HCT116 (cell line): ENCODE measurements at regions not wholly inside any gene's neighbourhood (a gene's known extent, or its start where the extent isn't known, plus 50 kb on each side); places are given as distances from the start of the nearest gene placed in this dataset.

Source experiments
- ATAC-seq: fragments of 200-7000 bp; cut with Tn5 transposase; 2 replicates; pipeline ENCODE4 v1.9.1; 2020; ENCODE audit warnings: mild to moderate bottlenecking, moderate library complexity
- BruUV-seq: library from RNA; stranded (reverse); fragments of 400-500 nt; replicated peaks from 2 replicates; lab custom pipeline; 2021; lab: Mats Ljungman, UMichigan
- CTCF ChIA-PET: fragments of 300-600 bp; sonication (Branson Sonifier 250); formaldehyde crosslinking; loops from one replicate; lab custom pipeline; 2021; ENCODE audit warnings: antibody characterized with exemption; lab: Charles Lee
- POLR2A ChIA-PET: fragments of 300-600, 350-600 bp; sonication (Branson Sonifier 250); formaldehyde crosslinking; loops from one replicate; lab custom pipeline; 2021; ENCODE audit warnings: antibody characterized with exemption; lab: Charles Lee
- RAD21 ChIA-PET, 2 experiments: fragments of 300-600 bp; sonication (Branson Sonifier 250); formaldehyde crosslinking; loops; one replicate each; lab custom pipeline; 2023; ENCODE audit warnings: low total read pairs in 2 of 2; ENCODE audit not compliant: uncharacterized antibody in 2 of 2, unreplicated experiment in 2 of 2, low non-redundant PET in 1 of 2; lab: Charles Lee
- DNase-seq: peaks from one replicate; pipeline ENCODE4 v3.0.0-alpha.2; 2010; ENCODE audit warnings: low read depth, low spot score
- H2AFZ ChIP-seq: fragments of 200-600 bp; shearing (Covaris generic), sonication (generic); 2 replicates; pipeline ENCODE4 v1.6.1; 2017; ENCODE audit warnings: low read depth, mixed run types, mixed read lengths, antibody characterized with exemption, low read length; ENCODE audit not compliant: poor library complexity, severe bottlenecking
- H3K27ac ChIP-seq: 2 replicates; pipeline ENCODE4 v1.5.1; 2012; ENCODE audit warnings: low read depth, low read length
- H3K27me3 ChIP-seq: fragments of 200-600 bp; sonication (generic); 2 replicates; pipeline ENCODE4 v1.6.1; 2016; ENCODE audit warnings: mixed run types, low read length, mixed read lengths; ENCODE audit not compliant: insufficient read depth
- H3K36me3 ChIP-seq, 2 experiments: fragments of 200-500 bp in 1 of 2; fragments of 200-600 bp in 1 of 2; sonication (Bioruptor generic) in 1 of 2; sonication (generic) in 1 of 2; 2 replicates each; pipeline versions ENCODE4 v1.5.1 to v1.6.1; 2014 to 2016; ENCODE audit warnings: low read length in 2 of 2, inconsistent platforms in 1 of 2, mixed read lengths in 1 of 2, mixed run types in 1 of 2; ENCODE audit not compliant: insufficient read depth in 2 of 2, control insufficient read depth in 1 of 2
- H3K4me1 ChIP-seq, 2 experiments: fragments of 200-600 bp in 1 of 2; sonication (generic) in 1 of 2; 2 replicates each; pipeline versions ENCODE4 v1.5.1 to v1.6.1; 2012 to 2017; ENCODE audit warnings: low read length in 2 of 2, inconsistent platforms in 1 of 2, mild to moderate bottlenecking in 1 of 2, mixed read lengths in 1 of 2, mixed run types in 1 of 2, moderate library complexity in 1 of 2; ENCODE audit not compliant: insufficient read depth in 2 of 2, control insufficient read depth in 1 of 2
- H3K4me2 ChIP-seq: fragments of 200-600 bp; sonication (generic); 2 replicates; pipeline ENCODE4 v1.6.1; 2017; ENCODE audit warnings: mixed run types, low read length, mixed read lengths
- H3K4me3 ChIP-seq, 2 experiments: fragments of 200-600 bp in 1 of 2; sonication (generic) in 1 of 2; replicated peaks in 1 of 2; 2 replicates each; pipeline ENCODE4 v1.5.1; 2011 to 2016; ENCODE audit warnings: low read length in 2 of 2, control low read depth in 1 of 2, low read depth in 1 of 2, mild to moderate bottlenecking in 1 of 2, mixed read lengths in 1 of 2, mixed run types in 1 of 2
- H3K79me2 ChIP-seq: fragments of 200-600 bp; sonication (generic); 2 replicates; pipeline ENCODE4 v1.6.1; 2017; ENCODE audit warnings: mild to moderate bottlenecking, mixed run types, low read length, moderate library complexity, mixed read lengths; ENCODE audit not compliant: insufficient read depth
- H3K9ac ChIP-seq: fragments of 200-600 bp; sonication (generic); 2 replicates; pipeline ENCODE4 v1.6.1; 2016; ENCODE audit warnings: low read length, mixed read lengths
- H3K9me2 ChIP-seq: fragments of 200-600 bp; sonication (generic), shearing (Covaris generic); 2 replicates; pipeline ENCODE4 v1.6.1; 2017; ENCODE audit warnings: mixed run types, mild to moderate bottlenecking, moderate library complexity; ENCODE audit not compliant: insufficient read depth
- H3K9me3 ChIP-seq, 2 experiments: fragments of 200-500 bp in 1 of 2; fragments of 200-600 bp in 1 of 2; sonication (Bioruptor generic) in 1 of 2; sonication (generic) in 1 of 2; 2 replicates each; pipeline ENCODE4 v1.6.1; 2014 to 2017; ENCODE audit warnings: low read length in 2 of 2, mixed read lengths in 2 of 2, inconsistent platforms in 1 of 2, low read depth in 1 of 2, mild to moderate bottlenecking in 1 of 2, mixed run types in 1 of 2, moderate library complexity in 1 of 2; ENCODE audit not compliant: control insufficient read depth in 1 of 2, insufficient read depth in 1 of 2
- H4K20me1 ChIP-seq: fragments of 200-600 bp; sonication (generic), shearing (Covaris generic); 2 replicates; pipeline ENCODE4 v1.6.1; 2017; ENCODE audit warnings: mixed run types, mild to moderate bottlenecking, moderate library complexity; ENCODE audit not compliant: insufficient read depth
- CBX3 ChIP-seq: IDR thresholded peaks from 2 replicates; pipeline ENCODE4 v1.6.1; 2012; ENCODE audit warnings: low read depth
- CEBPB ChIP-seq: IDR thresholded peaks from 2 replicates; pipeline ENCODE4 v1.6.1; 2012; ENCODE audit warnings: low read depth
- EZH2 ChIP-seq: fragments of 200-600 bp; sonication (generic); IDR thresholded peaks from 2 replicates; pipeline ENCODE4 v1.6.1; 2017; ENCODE audit warnings: antibody characterized with exemption, mixed run types
- EZH2phosphoT487 ChIP-seq: fragments of 200-600 bp; IDR thresholded peaks from 2 replicates; pipeline ENCODE4 v1.6.1; 2018; ENCODE audit warnings: antibody characterized with exemption, borderline replicate concordance
- JUND ChIP-seq: IDR thresholded peaks from 2 replicates; pipeline ENCODE4 v1.6.1; 2012
- POLR2A ChIP-seq: IDR thresholded peaks from 2 replicates; pipeline ENCODE4 v1.7.0; 2011; ENCODE audit warnings: borderline replicate concordance; ENCODE audit not compliant: insufficient read depth, insufficient read length; ENCODE audit errors: extremely low read depth
- POLR2AphosphoS5 ChIP-seq: IDR thresholded peaks from 2 replicates; pipeline ENCODE4 v1.6.1; 2011; ENCODE audit warnings: mild to moderate bottlenecking, low read depth, low read length, moderate library complexity
- SIN3A ChIP-seq: IDR thresholded peaks from 2 replicates; pipeline ENCODE4 v1.6.1; 2012; ENCODE audit warnings: low read depth
- SP1 ChIP-seq: IDR thresholded peaks from 2 replicates; pipeline ENCODE4 v1.6.1; 2012; ENCODE audit warnings: low read depth
- YY1 ChIP-seq: IDR thresholded peaks from 2 replicates; pipeline ENCODE4 v1.6.1; 2011; ENCODE audit warnings: low read length, low read depth, moderate library complexity, mild to moderate bottlenecking; ENCODE audit not compliant: insufficient replicate concordance; ENCODE audit errors: extremely low read depth
- ZFX ChIP-seq: fragments of 450-650 bp; IDR thresholded peaks from 2 replicates; pipeline ENCODE4 v1.6.1; 2017
- intact Hi-C: fragments of 100-400 bp; cut with micrococcal nuclease; formaldehyde crosslinking; loops from 2 replicates; pipeline ENCODE4 v1.10.0; 2022
- TF ChIP-seq, protein P1 (sequence below): IDR thresholded peaks from 2 replicates; pipeline ENCODE4 v1.6.1; 2012; ENCODE audit warnings: low read depth

- TF ChIP-seq, protein P1, sequence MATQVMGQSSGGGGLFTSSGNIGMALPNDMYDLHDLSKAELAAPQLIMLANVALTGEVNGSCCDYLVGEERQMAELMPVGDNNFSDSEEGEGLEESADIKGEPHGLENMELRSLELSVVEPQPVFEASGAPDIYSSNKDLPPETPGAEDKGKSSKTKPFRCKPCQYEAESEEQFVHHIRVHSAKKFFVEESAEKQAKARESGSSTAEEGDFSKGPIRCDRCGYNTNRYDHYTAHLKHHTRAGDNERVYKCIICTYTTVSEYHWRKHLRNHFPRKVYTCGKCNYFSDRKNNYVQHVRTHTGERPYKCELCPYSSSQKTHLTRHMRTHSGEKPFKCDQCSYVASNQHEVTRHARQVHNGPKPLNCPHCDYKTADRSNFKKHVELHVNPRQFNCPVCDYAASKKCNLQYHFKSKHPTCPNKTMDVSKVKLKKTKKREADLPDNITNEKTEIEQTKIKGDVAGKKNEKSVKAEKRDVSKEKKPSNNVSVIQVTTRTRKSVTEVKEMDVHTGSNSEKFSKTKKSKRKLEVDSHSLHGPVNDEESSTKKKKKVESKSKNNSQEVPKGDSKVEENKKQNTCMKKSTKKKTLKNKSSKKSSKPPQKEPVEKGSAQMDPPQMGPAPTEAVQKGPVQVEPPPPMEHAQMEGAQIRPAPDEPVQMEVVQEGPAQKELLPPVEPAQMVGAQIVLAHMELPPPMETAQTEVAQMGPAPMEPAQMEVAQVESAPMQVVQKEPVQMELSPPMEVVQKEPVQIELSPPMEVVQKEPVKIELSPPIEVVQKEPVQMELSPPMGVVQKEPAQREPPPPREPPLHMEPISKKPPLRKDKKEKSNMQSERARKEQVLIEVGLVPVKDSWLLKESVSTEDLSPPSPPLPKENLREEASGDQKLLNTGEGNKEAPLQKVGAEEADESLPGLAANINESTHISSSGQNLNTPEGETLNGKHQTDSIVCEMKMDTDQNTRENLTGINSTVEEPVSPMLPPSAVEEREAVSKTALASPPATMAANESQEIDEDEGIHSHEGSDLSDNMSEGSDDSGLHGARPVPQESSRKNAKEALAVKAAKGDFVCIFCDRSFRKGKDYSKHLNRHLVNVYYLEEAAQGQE, result no peak
- no peak for TF ChIP-seq YY1
Measured at GRCh38 chr11:128361451-128362020, 225.8 kb downstream of the ETS1 start (continued).

GRCh38 chr11:128359515-128359914, 227.8 kb downstream of the ETS1 start:
- ChIA-PET POLR2A (no interaction called here), RAD21 (no interaction called here), CTCF (no interaction called here)
- Histone ChIP-seq H3K4me1 (no peaks in the 10 kb centered on the region), H3K36me3 (no peaks in the 10 kb centered on the region), H4K20me1 (no peaks in the 10 kb centered on the region), H3K27me3 (peaks cover 61% of the 10 kb centered on the region; the same call in 1 of the 2 replicates), H2AFZ (no peak overlapping the region), H3K9ac (no peak overlapping the region), H3K9me3 (no peaks in the 10 kb centered on the region), H3K27ac (no peak overlapping the region), H3K4me3 (no peak overlapping the region), H3K9me2 (no peaks in the 10 kb centered on the region), H3K4me2 (no peak overlapping the region), H3K79me2 (no peaks in the 10 kb centered on the region)
- intact Hi-C loops, result no loop called here
- ATAC-seq, result no peak
- no TSS peak for BruUV-seq
- DNase-seq, result no peak
- no peak for TF ChIP-seq ZFX
- TF ChIP-seq JUND, result no peak
- TF ChIP-seq POLR2A, result no peak
- TF ChIP-seq SP1, result no peak
- no peak for TF ChIP-seq EZH2phosphoT487
- no peak for TF ChIP-seq CBX3
- no peak for TF ChIP-seq POLR2AphosphoS5
- no peak for TF ChIP-seq EZH2
- no peak for TF ChIP-seq SIN3A
- no peak for TF ChIP-seq CEBPB
